ENCODE measurements at regions not wholly inside any gene's neighbourhood (a gene's known extent, or its start where the extent isn't known, plus 50 kb on each side); places are given as distances from the start of the nearest gene placed in this dataset.
A peak's percentile ranks its signal among the peaks of the same experiment; 100 is the strongest.

DNA sequence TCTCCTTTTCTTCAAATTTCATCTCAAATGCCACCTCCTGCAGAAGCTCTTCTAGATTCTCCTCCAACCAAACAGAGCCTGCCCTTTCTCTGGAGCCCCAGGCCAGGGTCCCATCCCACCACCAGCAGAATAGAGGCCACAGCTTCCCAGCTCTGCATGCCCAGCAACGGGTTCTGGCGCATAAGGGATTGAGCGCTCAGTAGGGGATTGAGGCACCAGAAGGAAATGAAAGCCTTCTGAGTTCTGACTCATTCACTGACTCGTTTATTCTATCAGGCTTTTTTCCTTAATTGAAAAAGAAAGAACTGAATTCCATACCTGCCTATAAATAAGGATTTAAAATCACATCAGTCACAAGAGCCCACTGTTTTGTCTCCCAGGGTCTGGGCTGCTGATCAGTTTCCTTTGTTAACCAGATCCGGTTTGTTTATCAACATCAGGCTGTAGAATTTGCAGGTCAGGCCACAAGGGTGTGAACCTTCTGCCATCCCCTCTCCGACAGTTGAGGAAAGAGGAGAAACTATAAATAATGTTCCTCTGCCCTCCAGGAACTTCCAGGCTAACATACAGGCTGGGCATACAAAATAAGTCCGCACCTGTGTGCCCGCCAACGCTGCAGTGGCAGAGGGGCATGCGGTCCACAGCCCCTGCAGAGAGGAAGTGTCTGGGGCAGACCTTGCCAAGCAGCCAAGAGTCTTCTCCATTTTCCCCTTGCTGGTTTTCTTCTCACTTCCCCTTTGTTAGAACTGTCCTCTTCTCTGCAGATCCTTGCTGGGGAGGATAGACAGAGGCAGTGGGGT is 63.5 kb upstream of the PRDM11 start:
- H3K4me3 Mint-ChIP-seq, result peak overlapping the region; percentile 11
- no peaks in the 10 kb centered on the region for H3K9me3 Mint-ChIP-seq
- H3K27me3 Mint-ChIP-seq, result no peaks in the 10 kb centered on the region
- peaks cover 59% of the 10 kb centered on the region for H3K4me1 Mint-ChIP-seq
- DNase-seq (ENCODE audit: low spot score in 2 of 2) (peak; percentile 54 to 55), ATAC-seq (ENCODE audit: low read depth) (peak; percentile 87)
- no peaks in the 10 kb centered on the region for H3K36me3 Mint-ChIP-seq
- peak overlapping the region; percentile 4 for H3K27ac Mint-ChIP-seq

DNA sequence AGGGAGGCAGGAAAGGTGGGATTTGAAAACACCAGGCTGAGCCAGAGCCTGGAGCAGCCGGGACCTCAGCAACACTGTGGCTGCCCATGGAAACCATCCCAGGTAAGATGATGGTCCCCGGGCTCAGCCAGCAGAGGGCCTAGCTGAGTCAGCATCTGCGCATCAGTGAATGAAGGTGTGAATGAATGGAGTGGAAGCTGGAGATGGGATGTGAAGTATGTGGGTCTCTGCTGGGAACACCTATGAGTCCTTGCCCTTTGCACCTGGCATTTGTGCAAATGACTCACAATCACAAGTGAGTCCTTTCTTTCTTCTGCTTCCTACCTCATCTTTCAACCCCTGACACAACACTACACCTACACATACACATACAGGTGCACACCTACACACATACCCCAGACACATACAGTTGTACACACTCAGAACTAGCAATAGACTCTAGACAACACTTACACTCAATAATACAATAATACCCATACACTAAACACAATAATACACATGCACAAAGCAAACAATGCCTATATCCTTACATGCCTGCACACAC is 62.8 kb upstream of the PRDM11 start:
- no peaks in the 10 kb centered on the region for H3K36me3 Mint-ChIP-seq
- H3K4me3 Mint-ChIP-seq, result no peak overlapping the region
- peaks cover 54% of the 10 kb centered on the region for H3K4me1 Mint-ChIP-seq
- ATAC-seq (ENCODE audit: low read depth) (no peak), DNase-seq (ENCODE audit: low spot score in 2 of 2) (no peak)
- H3K27ac Mint-ChIP-seq, result peak overlapping the region; percentile 4
- no peaks in the 10 kb centered on the region for H3K27me3 Mint-ChIP-seq
- no peaks in the 10 kb centered on the region for H3K9me3 Mint-ChIP-seq

DNA sequence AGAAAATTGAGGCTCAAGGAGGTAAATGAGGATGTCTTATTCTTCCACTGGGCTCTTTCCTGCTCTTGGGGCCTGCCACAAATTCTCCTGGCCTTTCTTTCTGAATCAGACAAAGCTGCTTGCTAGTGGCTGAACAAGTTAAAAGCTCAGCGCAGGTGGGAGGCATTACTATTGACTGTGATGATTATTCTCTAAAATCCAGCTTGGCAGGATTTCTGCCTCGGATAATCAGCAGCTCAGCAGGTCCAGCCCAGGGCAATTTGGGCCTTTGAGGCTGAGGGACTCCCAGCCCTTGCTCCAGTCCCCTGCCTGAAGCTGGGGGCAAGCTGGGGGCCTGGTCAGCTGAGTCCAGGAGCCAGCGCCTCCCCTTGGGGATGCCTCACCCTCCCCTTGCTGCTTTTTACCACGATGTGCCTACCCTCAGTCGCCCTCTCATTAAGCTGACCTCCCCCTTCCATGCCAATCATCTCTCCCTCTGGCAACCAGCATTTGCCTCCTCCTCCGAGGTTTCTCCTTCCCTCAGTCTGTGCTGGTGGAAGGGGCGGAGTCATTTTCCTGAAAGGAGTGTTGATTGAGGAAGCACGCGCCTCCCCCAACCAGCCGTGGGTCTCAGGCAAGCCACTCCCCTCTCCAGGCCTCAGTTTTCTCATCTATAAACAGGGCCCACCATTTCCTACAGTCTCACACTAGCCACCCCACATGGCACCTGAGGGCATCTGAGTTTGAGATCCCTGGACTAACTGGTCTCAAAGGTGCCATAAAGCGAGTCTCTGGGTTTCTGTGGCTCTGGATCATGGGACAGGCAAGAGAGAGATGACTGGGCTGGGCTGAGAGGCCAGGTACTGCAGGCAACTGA is 60.6 kb upstream of the PRDM11 start:
- peaks cover 39% of the 10 kb centered on the region for H3K4me1 Mint-ChIP-seq
- no peaks in the 10 kb centered on the region for H3K27me3 Mint-ChIP-seq
- no peak overlapping the region for H3K27ac Mint-ChIP-seq
- no peak for ATAC-seq (ENCODE audit: low read depth)
- DNase-seq (ENCODE audit: low spot score in 2 of 2), result no peak
- H3K9me3 Mint-ChIP-seq, result no peaks in the 10 kb centered on the region
- no peak overlapping the region for H3K4me3 Mint-ChIP-seq
- H3K36me3 Mint-ChIP-seq, result no peaks in the 10 kb centered on the region

DNA sequence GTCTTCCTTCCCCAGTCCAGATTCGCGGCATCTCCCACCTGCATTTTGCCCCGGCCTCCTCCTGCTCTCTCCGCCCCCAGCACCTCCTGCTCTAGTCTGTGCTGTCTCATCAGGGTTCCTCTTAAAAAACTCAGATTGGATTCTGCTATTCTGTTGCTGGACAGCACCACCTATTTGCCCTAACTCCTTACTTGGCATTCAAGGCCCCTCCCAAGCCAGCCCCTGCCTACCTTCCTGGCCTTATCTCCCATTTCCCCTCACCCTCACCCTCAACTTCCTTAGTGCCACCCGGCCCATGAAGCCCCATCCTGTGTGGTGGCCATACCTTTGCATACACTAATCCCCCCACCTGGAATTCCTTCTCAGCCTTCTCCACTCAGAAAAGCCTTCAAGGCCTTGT is 59.9 kb upstream of the PRDM11 start:
- Mint-ChIP-seq H3K4me3 (no peak overlapping the region), H3K36me3 (no peaks in the 10 kb centered on the region), H3K4me1 (peaks cover 38% of the 10 kb centered on the region), H3K27me3 (no peaks in the 10 kb centered on the region), H3K27ac (no peak overlapping the region), H3K9me3 (no peaks in the 10 kb centered on the region)
- no peak for DNase-seq (ENCODE audit: low spot score in 2 of 2)
- no peak for ATAC-seq (ENCODE audit: low read depth)

DNA sequence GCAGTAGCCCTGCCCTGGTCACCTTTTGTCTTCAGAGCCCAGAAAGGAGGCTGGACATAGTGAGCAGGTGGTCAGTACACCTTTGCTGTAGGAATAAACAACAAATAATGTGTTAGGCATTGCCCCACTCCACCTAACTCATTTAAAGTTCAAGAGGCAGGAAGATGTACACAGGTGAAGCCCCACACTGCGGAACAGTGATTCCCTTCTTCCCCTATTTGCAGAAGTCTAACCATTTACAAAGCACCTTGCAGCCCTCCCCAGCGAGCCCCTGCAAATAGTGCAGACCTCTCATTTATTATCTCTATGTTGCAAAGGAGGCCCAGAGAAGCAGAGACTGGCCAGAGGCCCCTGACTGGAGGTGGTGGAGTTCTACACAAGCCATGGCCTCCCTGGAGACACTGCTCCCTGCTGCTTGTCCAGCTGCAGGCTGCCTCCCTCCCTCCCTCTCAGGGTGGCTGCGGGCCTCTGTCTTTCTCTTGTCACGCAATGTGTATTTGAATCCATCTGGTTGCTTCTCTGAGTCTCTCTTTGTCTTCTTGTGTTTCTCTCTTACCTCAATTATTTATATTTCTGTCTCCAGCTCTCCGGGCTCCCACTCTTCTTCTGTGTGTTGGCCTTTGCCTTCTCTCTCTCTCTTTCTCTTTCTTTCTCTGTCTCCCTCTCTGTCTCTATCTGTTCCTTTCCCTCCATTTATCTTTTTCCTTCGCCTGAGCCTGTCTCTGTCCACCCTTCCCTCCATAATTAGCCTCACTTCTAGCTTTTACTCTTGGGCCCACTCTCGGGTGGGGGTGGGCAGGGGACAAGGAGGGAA is 59.1 kb upstream of the PRDM11 start:
- Mint-ChIP-seq H3K36me3 (no peaks in the 10 kb centered on the region), H3K27ac (peak overlapping the region; percentile 1), H3K9me3 (no peaks in the 10 kb centered on the region), H3K4me3 (no peak overlapping the region), H3K4me1 (peaks cover 37% of the 10 kb centered on the region), H3K27me3 (no peaks in the 10 kb centered on the region)
- no peak for ATAC-seq (ENCODE audit: low read depth)
- no peak for DNase-seq (ENCODE audit: low spot score in 2 of 2)

DNA sequence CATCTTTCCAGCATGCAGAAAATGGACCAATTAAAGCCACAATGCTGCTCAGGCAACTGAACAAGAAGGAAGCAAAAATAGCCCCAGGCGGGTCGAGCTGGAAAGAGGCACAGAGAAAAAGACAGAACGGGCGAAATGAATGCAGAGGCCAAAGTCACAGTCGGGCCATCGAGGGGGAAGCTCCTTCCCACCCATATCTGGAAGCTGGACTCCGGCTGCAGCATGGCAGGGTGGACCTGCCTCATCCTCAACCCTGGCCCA is 58.6 kb upstream of the PRDM11 start:
- no peaks in the 10 kb centered on the region for H3K27me3 Mint-ChIP-seq
- no peak for DNase-seq (ENCODE audit: low spot score in 2 of 2)
- no peak for ATAC-seq (ENCODE audit: low read depth)
- no peak overlapping the region for H3K4me3 Mint-ChIP-seq
- no peaks in the 10 kb centered on the region for H3K36me3 Mint-ChIP-seq
- no peaks in the 10 kb centered on the region for H3K9me3 Mint-ChIP-seq
- peaks cover 33% of the 10 kb centered on the region for H3K4me1 Mint-ChIP-seq
- H3K27ac Mint-ChIP-seq, result peak overlapping the region; percentile 1

DNA sequence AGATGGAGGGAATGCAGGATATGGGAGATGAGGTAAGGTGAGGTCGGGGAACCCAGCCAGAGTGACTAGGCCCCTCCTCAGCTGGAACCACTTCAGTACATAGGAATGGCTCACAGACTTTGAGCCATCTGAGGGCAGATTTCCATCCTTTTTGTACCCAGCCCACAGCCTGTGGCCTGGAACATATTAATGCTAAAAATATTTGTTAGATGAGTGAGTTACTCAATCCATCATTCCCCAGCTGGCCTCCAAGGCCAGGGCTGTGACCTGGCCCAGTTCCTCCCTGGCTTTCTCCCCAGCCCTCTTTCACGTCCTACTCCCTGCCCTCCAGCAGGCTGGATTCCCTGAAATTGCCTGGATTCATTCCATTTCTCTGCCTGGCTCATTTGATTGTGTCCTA is 57.2 kb upstream of the PRDM11 start:
- no peak for DNase-seq (ENCODE audit: low spot score in 2 of 2)
- no peak overlapping the region for H3K27ac Mint-ChIP-seq
- H3K4me1 Mint-ChIP-seq, result peaks cover 22% of the 10 kb centered on the region
- no peaks in the 10 kb centered on the region for H3K36me3 Mint-ChIP-seq
- no peak overlapping the region for H3K4me3 Mint-ChIP-seq
- no peaks in the 10 kb centered on the region for H3K9me3 Mint-ChIP-seq
- no peak for ATAC-seq (ENCODE audit: low read depth)
- H3K27me3 Mint-ChIP-seq, result no peaks in the 10 kb centered on the region

DNA sequence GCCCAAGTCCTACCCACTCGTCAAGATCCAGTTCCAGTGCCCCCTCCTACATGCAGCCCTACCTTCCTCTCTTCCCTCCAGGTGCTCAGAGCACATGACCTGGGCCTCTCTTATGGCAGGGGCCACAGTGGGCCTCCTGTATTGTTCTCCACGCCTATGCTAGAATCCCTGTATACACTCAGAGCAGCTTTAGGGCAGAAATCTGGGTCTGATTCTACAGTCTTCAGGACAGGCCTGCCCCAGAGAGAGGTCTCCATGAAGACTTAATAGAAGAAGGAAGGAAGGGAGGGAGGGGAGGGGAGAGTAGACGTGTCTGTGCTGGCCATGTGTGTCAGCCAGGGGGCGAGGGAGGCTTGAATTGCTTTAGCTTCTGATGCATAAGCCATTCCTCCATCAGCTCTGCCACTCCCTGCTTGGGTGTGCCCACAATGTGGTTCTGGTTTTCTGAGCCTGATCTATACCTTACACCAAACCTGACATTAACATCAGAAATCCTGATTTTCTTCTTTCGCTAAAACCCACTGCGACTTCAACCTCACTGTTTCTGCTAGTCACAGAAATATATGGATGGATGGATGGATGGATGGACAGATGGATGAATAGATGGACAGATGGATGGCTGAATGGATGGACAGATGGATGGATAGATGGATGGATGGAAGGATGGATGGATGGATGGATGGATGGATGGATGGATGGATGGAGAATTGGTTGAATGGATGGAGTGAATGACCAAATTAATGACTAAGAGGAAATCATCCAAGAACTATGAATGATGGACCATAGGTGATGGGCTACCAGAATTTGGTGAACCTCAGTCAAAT is 56.6 kb upstream of the PRDM11 start:
- Mint-ChIP-seq H3K4me3 (no peak overlapping the region), H3K27me3 (no peaks in the 10 kb centered on the region), H3K4me1 (peaks cover 22% of the 10 kb centered on the region), H3K27ac (no peak overlapping the region), H3K9me3 (no peaks in the 10 kb centered on the region), H3K36me3 (no peaks in the 10 kb centered on the region)
- DNase-seq (ENCODE audit: low spot score in 2 of 2) (no peak), ATAC-seq (ENCODE audit: low read depth) (no peak)

DNA sequence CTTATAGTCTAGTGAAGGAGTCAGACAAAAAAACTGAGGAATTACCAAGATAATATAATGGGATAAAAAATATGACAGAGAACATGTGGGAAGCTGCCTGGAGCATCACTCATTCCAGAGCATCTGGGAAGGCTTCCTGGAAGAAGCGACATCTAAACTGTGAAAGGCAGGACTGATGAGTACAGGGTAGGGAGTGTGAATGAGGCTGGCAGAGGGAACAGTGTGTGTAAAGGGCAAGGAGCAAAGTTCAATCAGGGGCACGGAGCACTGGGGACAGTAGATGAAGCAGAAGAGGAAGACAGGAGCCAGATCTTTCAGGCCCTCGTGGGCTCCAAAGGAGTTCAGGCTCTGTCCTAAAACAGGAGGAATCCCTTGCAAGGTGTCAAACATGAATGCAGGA is 55.8 kb upstream of the PRDM11 start:
- no peak for ATAC-seq (ENCODE audit: low read depth)
- Mint-ChIP-seq H3K9me3 (no peaks in the 10 kb centered on the region), H3K4me3 (no peak overlapping the region), H3K27me3 (peaks cover 2% of the 10 kb centered on the region), H3K4me1 (peaks cover 27% of the 10 kb centered on the region), H3K36me3 (no peaks in the 10 kb centered on the region), H3K27ac (no peak overlapping the region)
- no peak for DNase-seq (ENCODE audit: low spot score in 2 of 2)

DNA sequence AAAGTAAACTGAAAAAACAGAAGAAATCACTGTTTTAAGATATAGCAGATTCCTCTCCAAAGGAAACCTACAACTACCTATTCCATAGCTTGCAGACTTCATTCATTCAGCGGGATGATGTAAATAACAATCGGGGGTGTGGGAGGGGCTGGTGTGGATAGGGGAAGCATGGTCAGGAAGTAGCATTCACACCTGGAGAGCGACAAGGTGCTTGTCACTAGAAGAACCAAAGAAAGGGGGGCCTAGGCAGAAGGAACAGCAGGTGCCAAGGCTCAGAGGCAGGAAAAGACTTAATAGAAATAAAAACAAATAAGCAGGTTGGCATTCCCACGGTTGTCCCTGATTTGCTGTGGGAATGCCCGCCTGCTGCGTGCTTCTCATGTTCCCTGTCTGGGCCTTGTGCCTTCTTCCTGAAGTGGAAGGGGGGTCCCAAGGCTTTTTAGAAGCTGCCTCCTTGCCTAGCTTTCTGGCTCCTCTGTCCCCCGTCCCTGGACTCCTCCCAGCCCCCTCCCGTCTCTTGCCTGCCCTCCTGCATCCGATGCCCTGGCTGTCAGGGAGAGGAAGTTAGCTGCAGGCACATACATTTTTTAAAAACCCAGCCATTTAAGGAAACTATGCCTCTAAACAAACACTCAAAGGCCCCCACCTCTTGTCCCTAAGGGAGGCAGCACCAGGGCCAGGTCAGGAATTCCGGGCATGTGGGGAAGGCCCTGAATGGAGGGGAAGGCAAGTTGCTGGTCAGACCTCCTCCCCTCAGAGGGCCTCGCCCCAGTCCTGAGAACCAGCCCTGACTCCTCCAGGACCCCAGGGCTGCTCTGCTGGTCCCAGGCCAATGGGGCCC is 54.7 kb upstream of the PRDM11 start:
- DNase-seq (ENCODE audit: low spot score in 2 of 2), result no peak
- peaks cover 2% of the 10 kb centered on the region for H3K27me3 Mint-ChIP-seq
- ATAC-seq (ENCODE audit: low read depth), result no peak
- H3K4me3 Mint-ChIP-seq, result no peak overlapping the region
- H3K36me3 Mint-ChIP-seq, result no peaks in the 10 kb centered on the region
- H3K4me1 Mint-ChIP-seq, result peaks cover 21% of the 10 kb centered on the region
- no peaks in the 10 kb centered on the region for H3K9me3 Mint-ChIP-seq
- H3K27ac Mint-ChIP-seq, result no peak overlapping the region

DNA sequence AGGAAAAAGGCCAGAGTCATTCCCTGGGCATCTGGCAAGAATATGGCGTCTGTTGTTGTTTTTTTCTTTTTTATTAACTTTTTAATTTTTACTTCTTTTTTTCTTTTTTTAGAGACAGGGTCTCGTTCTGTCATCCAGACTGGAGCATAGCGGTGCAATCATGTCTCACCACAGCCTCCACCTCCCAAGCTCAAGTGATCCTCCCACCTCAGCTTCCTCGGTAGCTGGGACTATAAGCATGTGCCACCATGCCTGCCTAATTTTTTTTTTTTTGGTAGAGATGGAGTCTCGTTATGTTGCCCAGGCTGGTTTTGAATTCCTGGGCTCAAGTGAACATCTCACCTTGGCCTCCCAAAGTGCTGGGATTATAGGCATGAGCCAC is 54.0 kb upstream of the PRDM11 start:
- ATAC-seq (ENCODE audit: low read depth), result no peak
- no peak overlapping the region for H3K27ac Mint-ChIP-seq
- no peak for DNase-seq (ENCODE audit: low spot score in 2 of 2)
- H3K36me3 Mint-ChIP-seq, result no peaks in the 10 kb centered on the region
- H3K9me3 Mint-ChIP-seq, result no peaks in the 10 kb centered on the region
- no peak overlapping the region for H3K4me3 Mint-ChIP-seq
- peaks cover 16% of the 10 kb centered on the region for H3K4me1 Mint-ChIP-seq
- peaks cover 2% of the 10 kb centered on the region for H3K27me3 Mint-ChIP-seq

DNA sequence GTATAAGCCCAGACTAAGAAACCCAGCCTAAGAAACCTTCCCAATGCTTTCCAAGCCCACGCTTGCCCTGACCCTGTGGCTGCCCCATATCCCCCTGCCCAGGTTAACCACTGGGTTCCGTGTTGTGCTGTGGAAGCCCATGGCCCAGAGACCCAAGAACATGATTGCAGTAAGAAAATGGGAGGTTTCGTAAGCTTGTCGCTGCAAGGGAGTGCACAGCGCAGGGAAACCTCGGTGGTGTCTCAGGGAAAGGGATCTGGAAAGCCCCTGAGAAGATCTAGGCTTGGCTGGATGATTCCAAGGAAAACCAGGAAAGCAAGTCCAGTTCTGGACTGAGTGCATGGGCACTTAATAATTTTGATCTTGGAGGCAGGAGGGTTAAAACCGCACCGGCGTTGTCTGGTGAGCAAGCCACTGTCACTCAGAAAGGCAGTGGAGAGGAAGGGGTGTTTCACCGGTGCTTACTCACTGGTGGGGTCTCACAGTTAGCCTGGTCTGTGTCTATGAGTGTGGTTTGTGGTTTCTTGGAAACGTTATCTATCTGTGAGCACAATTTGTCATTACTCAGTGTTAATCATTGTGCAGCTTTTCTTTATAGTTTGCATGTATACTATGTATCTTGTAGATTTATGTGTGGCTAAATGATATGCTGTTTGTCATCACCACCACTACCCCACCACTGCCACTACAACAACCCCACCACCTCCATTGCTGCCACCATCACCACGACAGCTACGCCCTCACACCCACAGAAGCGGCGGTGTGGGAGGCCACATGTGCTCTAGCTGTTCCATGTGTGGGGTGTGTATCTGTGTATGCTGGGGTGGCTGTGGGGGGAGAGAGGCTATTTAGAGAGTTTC is 53.3 kb upstream of the PRDM11 start:
- no peak for DNase-seq (ENCODE audit: low spot score in 2 of 2)
- ATAC-seq (ENCODE audit: low read depth), result no peak
- H3K9me3 Mint-ChIP-seq, result no peaks in the 10 kb centered on the region
- H3K27ac Mint-ChIP-seq, result no peak overlapping the region
- no peak overlapping the region for H3K4me3 Mint-ChIP-seq
- H3K36me3 Mint-ChIP-seq, result no peaks in the 10 kb centered on the region
- peaks cover 2% of the 10 kb centered on the region for H3K27me3 Mint-ChIP-seq
- peaks cover 13% of the 10 kb centered on the region for H3K4me1 Mint-ChIP-seq

Measured in memory B cell (primary cell).